ENCODE measurements at regions not wholly inside any gene's neighbourhood (a gene's known extent, or its start where the extent isn't known, plus 50 kb on each side); places are given as distances from the start of the nearest gene placed in this dataset.

GRCh38 chr14:101250948-101251811 is 310.1 kb upstream of the DIO3 start:
- no peak overlapping the region for H2AFZ ChIP-seq (ENCODE audit: low read depth)
- no peaks in the 10 kb centered on the region for H3K79me2 ChIP-seq (ENCODE audit: insufficient read depth, low read depth)
- H3K4me3 ChIP-seq (IDR thresholded peaks at IDR 0.05; ENCODE audit: insufficient read depth, low read depth, low read length), result no peak overlapping the region
- no peak for TF ChIP-seq CTCF (conservative IDR thresholded peaks at IDR 0.05; ENCODE audit: low read depth, low read length)
- no peak overlapping the region for H3K9ac ChIP-seq
- no peaks in the 10 kb centered on the region for H4K20me1 ChIP-seq (ENCODE audit: insufficient read depth)
- no peaks in the 10 kb centered on the region for H3K4me1 ChIP-seq (ENCODE audit: low read depth, poor library complexity, severe bottlenecking)
- H3K27me3 ChIP-seq (ENCODE audit: insufficient read depth, low read depth), result peaks cover 8% of the 10 kb centered on the region; the same call in 1 of the 2 replicates
- H3K4me2 ChIP-seq, result no peak overlapping the region
- no peak overlapping the region for H3K27ac ChIP-seq
- no peaks in the 10 kb centered on the region for H3K36me3 ChIP-seq (ENCODE audit: insufficient read depth)

GRCh38 chr14:101251812-101252442 is 309.4 kb upstream of the DIO3 start:
- no peaks in the 10 kb centered on the region for H3K79me2 ChIP-seq (ENCODE audit: insufficient read depth, low read depth)
- no peak overlapping the region for H3K9ac ChIP-seq
- H4K20me1 ChIP-seq (ENCODE audit: insufficient read depth), result no peaks in the 10 kb centered on the region
- H2AFZ ChIP-seq (ENCODE audit: low read depth), result no peak overlapping the region
- no peak overlapping the region for H3K4me3 ChIP-seq (IDR thresholded peaks at IDR 0.05; ENCODE audit: insufficient read depth, low read depth, low read length)
- peaks cover 8% of the 10 kb centered on the region; the same call in 1 of the 2 replicates for H3K27me3 ChIP-seq (ENCODE audit: insufficient read depth, low read depth)
- H3K27ac ChIP-seq, result no peak overlapping the region
- H3K4me2 ChIP-seq, result no peak overlapping the region
- no peaks in the 10 kb centered on the region for H3K36me3 ChIP-seq (ENCODE audit: insufficient read depth)
- TF ChIP-seq CTCF (conservative IDR thresholded peaks at IDR 0.05; ENCODE audit: low read depth, low read length), result no peak
- H3K4me1 ChIP-seq (ENCODE audit: low read depth, poor library complexity, severe bottlenecking), result no peaks in the 10 kb centered on the region

- Histone ChIP-seq H3K36me3 (ENCODE audit: insufficient read depth) (no peaks in the 10 kb centered on the region), H3K27me3 (ENCODE audit: insufficient read depth, low read depth) (peaks cover 8% of the 10 kb centered on the region; the same call in 1 of the 2 replicates), H3K4me3 (IDR thresholded peaks at IDR 0.05; ENCODE audit: insufficient read depth, low read depth, low read length) (no peak overlapping the region), H3K79me2 (ENCODE audit: insufficient read depth, low read depth) (no peaks in the 10 kb centered on the region), H3K27ac (no peak overlapping the region), H4K20me1 (ENCODE audit: insufficient read depth) (no peaks in the 10 kb centered on the region), H3K9ac (no peak overlapping the region), H2AFZ (ENCODE audit: low read depth) (no peak overlapping the region), H3K4me1 (ENCODE audit: low read depth, poor library complexity, severe bottlenecking) (no peaks in the 10 kb centered on the region), H3K4me2 (no peak overlapping the region)
- no peak for TF ChIP-seq CTCF (conservative IDR thresholded peaks at IDR 0.05; ENCODE audit: low read depth, low read length)
These were observed 308.7 kb upstream of the DIO3 start for GRCh38 chr14:101252443-101253214.

- Histone ChIP-seq H3K9ac (no peak overlapping the region), H2AFZ (ENCODE audit: low read depth) (no peak overlapping the region), H4K20me1 (ENCODE audit: insufficient read depth) (no peaks in the 10 kb centered on the region), H3K4me2 (no peak overlapping the region), H3K4me1 (ENCODE audit: low read depth, poor library complexity, severe bottlenecking) (no peaks in the 10 kb centered on the region), H3K79me2 (ENCODE audit: insufficient read depth, low read depth) (no peaks in the 10 kb centered on the region), H3K4me3 (IDR thresholded peaks at IDR 0.05; ENCODE audit: insufficient read depth, low read depth, low read length) (no peak overlapping the region), H3K27me3 (ENCODE audit: insufficient read depth, low read depth) (peaks cover 8% of the 10 kb centered on the region; the same call in 1 of the 2 replicates), H3K27ac (no peak overlapping the region), H3K36me3 (ENCODE audit: insufficient read depth) (no peaks in the 10 kb centered on the region)
- no peak for TF ChIP-seq CTCF (conservative IDR thresholded peaks at IDR 0.05; ENCODE audit: low read depth, low read length)
These were observed 307.3 kb upstream of the DIO3 start for GRCh38 chr14:101253948-101254347.
